ENCODE measurements at regions not wholly inside any gene's neighbourhood (a gene's known extent, or its start where the extent isn't known, plus 50 kb on each side); places are given as distances from the start of the nearest gene placed in this dataset.

GRCh38 chr7:68321076-68321639 lies 1277.1 kb upstream of the AUTS2 start:
- Histone ChIP-seq H3K4me3 (IDR thresholded peaks at IDR 0.05; ENCODE audit: insufficient read depth, low read depth, low read length) (no peak overlapping the region), H2AFZ (ENCODE audit: low read depth) (peak overlapping the region; percentile 58; the same call in 1 of the 2 replicates), H3K36me3 (ENCODE audit: insufficient read depth) (no peaks in the 10 kb centered on the region), H3K9ac (peak overlapping the region; percentile 4; the same call in 1 of the 2 replicates), H3K27me3 (ENCODE audit: insufficient read depth, low read depth) (no peaks in the 10 kb centered on the region), H3K79me2 (ENCODE audit: insufficient read depth, low read depth) (no peaks in the 10 kb centered on the region), H3K4me1 (ENCODE audit: low read depth, poor library complexity, severe bottlenecking) (peaks cover 42% of the 10 kb centered on the region), H3K4me2 (peak overlapping the region; percentile 59), H3K27ac (peak overlapping the region; percentile 59), H4K20me1 (ENCODE audit: insufficient read depth) (no peaks in the 10 kb centered on the region)
- no peak for TF ChIP-seq CTCF (conservative IDR thresholded peaks at IDR 0.05; ENCODE audit: low read depth, low read length)

GRCh38 chr7:68321776-68322496 lies 1276.3 kb upstream of the AUTS2 start:
- H2AFZ ChIP-seq (ENCODE audit: low read depth): peak overlapping the region; percentile 58; the same call in 1 of the 2 replicates
- peak overlapping the region; percentile 59 for H3K27ac ChIP-seq
- H3K4me1 ChIP-seq (ENCODE audit: low read depth, poor library complexity, severe bottlenecking): peaks cover 42% of the 10 kb centered on the region
- H3K36me3 ChIP-seq (ENCODE audit: insufficient read depth): no peaks in the 10 kb centered on the region
- H4K20me1 ChIP-seq (ENCODE audit: insufficient read depth): no peaks in the 10 kb centered on the region
- H3K27me3 ChIP-seq (ENCODE audit: insufficient read depth, low read depth): no peaks in the 10 kb centered on the region
- H3K9ac ChIP-seq: peak overlapping the region; percentile 4; the same call in 1 of the 2 replicates
- TF ChIP-seq CTCF (conservative IDR thresholded peaks at IDR 0.05; ENCODE audit: low read depth, low read length): no peak
- H3K4me2 ChIP-seq: peak overlapping the region; percentile 59
- H3K4me3 ChIP-seq (IDR thresholded peaks at IDR 0.05; ENCODE audit: insufficient read depth, low read depth, low read length): no peak overlapping the region
- no peaks in the 10 kb centered on the region for H3K79me2 ChIP-seq (ENCODE audit: insufficient read depth, low read depth)

GRCh38 chr7:68324621-68325020 lies 1273.7 kb upstream of the AUTS2 start:
- no peak for TF ChIP-seq CTCF (conservative IDR thresholded peaks at IDR 0.05; ENCODE audit: low read depth, low read length)
- H2AFZ ChIP-seq (ENCODE audit: low read depth): no peak overlapping the region
- no peaks in the 10 kb centered on the region for H4K20me1 ChIP-seq (ENCODE audit: insufficient read depth)
- no peak overlapping the region for H3K27ac ChIP-seq
- H3K4me2 ChIP-seq: no peak overlapping the region
- H3K36me3 ChIP-seq (ENCODE audit: insufficient read depth): no peaks in the 10 kb centered on the region
- H3K79me2 ChIP-seq (ENCODE audit: insufficient read depth, low read depth): no peaks in the 10 kb centered on the region
- H3K4me3 ChIP-seq (IDR thresholded peaks at IDR 0.05; ENCODE audit: insufficient read depth, low read depth, low read length): no peak overlapping the region
- no peaks in the 10 kb centered on the region for H3K27me3 ChIP-seq (ENCODE audit: insufficient read depth, low read depth)
- H3K9ac ChIP-seq: no peak overlapping the region
- H3K4me1 ChIP-seq (ENCODE audit: low read depth, poor library complexity, severe bottlenecking): peaks cover 32% of the 10 kb centered on the region

- no peak overlapping the region for H3K4me3 ChIP-seq (IDR thresholded peaks at IDR 0.05; ENCODE audit: insufficient read depth, low read depth, low read length)
- H4K20me1 ChIP-seq (ENCODE audit: insufficient read depth): no peaks in the 10 kb centered on the region
- no peak overlapping the region for H2AFZ ChIP-seq (ENCODE audit: low read depth)
- H3K9ac ChIP-seq: no peak overlapping the region
- no peak for TF ChIP-seq CTCF (conservative IDR thresholded peaks at IDR 0.05; ENCODE audit: low read depth, low read length)
- H3K27me3 ChIP-seq (ENCODE audit: insufficient read depth, low read depth): no peaks in the 10 kb centered on the region
- no peaks in the 10 kb centered on the region for H3K79me2 ChIP-seq (ENCODE audit: insufficient read depth, low read depth)
- no peak overlapping the region for H3K27ac ChIP-seq
- no peak overlapping the region for H3K4me2 ChIP-seq
- no peaks in the 10 kb centered on the region for H3K36me3 ChIP-seq (ENCODE audit: insufficient read depth)
- H3K4me1 ChIP-seq (ENCODE audit: low read depth, poor library complexity, severe bottlenecking): no peaks in the 10 kb centered on the region
These were observed 1264.1 kb upstream of the AUTS2 start for GRCh38 chr7:68334216-68334615.
